NCI-H1417 (cell line): ENCODE measurements at regions not wholly inside any gene's neighbourhood (a gene's known extent, or its start where the extent isn't known, plus 50 kb on each side); places are given as distances from the start of the nearest gene placed in this dataset.
A peak's percentile ranks its signal among the peaks of the same experiment; 100 is the strongest.
"Not testable (repeated sequence)": the region's sequence is repeated elsewhere in the genome, so short reads cannot be mapped to it uniquely, and the experiment has no call there.

Experiments used
- DNase-seq, 3 experiments: peaks; one replicate each; lab custom pipeline; 2025; lab: John Stamatoyannopoulos, UW

DNA sequence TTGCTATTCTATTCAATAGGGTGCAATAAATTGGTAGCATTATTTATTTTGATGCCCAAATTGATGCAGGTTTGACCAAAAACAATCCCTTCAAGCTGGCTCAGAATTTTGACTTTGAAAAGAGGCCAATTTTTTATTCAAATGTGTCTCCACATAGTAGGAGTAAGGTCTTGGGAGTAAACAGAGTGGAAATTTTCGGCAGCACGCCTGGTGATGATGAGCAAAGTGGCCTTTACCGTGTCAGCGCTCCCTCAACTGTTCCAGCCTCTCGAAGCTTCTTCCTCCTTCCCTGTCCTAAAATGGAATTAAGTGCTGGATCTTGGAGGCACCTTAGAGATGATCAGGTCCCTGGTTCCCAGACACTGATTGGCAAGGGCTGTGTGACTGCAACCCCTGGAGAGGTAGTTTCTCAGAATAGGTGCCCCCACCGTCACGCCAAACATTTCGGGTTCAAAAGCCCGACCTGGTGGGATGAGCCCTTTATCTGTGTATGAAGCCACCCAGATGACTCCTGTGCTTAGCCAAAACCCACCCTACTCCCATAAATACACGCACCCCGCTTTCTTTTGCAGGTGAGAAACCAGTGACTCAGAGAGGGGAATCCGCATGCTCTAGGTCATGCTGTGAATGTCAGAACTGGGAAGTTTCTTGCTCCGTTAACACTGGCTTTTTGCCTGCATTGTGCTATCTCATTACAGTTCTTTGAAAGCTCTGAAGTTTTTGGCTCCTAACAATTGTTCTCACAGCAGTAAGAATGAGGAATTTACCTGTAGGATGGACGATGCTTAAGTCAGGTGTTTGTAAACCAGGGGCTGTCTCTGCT is 89.1 kb downstream of the CRYGS start:
- no peak for DNase-seq

DNA sequence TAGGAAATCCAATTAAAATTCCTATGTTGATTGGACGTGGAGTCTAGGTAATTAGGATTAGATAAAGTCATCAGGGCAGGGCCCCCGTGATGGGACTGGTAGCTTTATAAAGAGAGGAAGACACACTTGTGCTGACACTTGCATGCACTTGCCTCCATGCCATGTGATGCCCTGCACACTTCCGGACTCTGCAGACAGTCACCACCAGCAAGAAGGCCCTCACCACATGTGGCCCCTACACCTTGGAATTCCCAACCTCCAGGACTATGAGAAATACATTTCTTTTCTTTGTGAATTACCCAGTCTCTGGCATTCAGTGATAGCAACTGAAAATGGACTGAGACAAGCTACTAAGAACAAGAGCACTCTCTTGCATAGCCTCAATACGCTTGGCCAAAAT is 90.6 kb downstream of the CRYGS start:
- no peak for DNase-seq

DNA sequence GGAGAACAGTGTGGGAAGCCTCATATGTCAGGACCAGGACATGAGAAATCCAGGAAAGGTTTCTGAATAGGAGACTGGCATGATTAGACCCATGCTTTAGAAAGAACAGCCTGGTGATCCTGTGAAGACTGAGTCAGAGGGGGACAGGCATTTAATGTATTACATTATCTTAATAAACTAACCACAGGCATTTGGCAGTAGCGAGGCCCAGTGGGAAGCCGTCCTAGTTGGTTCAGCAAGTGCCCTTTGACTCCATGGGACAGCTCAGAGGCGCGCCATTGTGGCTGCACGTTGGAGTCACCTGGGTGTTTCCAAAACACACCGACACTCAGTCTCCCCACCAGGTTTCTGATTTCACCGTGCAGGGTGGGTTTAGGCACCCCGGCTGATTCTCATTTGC is 90.5 kb upstream of the DGKG start:
- no peak for DNase-seq

DNA sequence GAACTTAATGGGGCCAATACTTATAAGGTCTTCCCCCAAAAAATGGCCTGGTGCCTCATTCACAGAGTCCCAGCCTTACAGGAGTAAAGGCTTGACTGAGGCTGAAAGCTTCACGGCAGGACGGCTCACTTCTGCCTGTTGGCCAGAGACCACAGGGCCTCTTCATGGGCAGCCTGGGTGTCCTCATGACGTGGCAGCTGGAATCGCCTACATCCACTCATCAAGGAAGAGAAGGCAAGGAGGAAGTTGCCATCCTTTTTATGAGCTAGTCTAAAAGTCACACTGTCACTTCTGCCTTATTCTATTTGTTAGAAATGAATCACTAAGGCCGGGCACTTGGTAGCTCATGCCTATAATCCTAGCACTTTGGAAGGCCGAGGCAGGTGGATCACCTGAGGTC is 89.3 kb upstream of the DGKG start:
- DNase-seq, result no peak

DNA sequence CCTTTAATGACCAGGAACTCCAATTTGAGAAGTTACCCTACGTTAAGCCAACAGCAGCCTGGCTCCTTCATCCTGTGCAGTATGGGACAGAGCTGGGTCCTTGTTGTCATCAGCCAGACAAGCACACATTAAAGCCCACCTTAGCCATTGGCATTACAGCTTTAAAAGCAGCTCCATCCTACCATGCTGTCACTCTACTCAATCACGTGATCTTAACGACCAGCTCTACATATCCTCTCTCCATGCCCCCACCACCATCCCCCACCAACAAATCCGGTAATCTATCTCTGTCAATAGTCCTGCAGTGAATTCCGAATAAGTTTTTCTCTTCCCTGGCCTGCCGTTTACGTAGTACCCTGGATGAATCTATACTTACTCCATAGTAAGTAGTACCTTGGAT is 82.9 kb upstream of the DGKG start:
- no peak for DNase-seq

DNA sequence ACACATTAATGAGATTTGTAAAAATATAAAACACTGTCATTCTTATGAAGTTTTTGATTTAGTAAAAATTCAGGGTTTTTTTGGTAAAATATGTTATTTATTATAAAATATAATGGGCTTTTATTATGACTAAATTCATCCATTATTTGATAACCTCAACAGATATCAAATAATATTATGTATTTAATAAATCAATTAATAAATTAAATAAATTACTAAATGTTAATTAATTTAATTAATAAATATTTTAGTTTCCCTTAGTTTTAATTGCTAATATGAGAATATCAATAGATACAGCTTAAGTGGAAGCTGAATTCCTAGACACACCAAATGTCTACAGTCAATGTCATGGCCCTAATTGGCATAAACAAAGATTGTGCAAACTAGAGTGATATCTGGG is 82.3 kb upstream of the DGKG start:
- DNase-seq, result no peak

DNA sequence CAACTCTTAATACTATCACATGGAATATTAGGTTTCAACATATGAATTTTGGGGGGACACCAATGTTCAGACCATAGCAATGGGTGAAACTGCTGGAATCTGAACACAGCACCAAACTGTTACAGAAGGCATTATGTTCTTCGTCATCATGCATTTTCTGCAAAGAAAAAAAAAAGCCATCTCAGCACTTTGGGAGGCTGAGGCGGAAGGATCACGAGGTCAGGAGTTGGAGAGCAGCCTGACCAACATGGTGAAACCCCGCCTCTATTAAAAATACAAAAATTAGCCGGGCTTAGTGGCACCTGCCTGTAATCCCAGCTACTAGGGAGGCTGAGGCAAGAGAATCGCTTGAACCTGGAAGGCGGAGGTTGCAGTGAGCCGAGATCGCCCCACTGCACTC is 80.9 kb upstream of the DGKG start:
- DNase-seq, result not testable (repeated sequence)

DNA sequence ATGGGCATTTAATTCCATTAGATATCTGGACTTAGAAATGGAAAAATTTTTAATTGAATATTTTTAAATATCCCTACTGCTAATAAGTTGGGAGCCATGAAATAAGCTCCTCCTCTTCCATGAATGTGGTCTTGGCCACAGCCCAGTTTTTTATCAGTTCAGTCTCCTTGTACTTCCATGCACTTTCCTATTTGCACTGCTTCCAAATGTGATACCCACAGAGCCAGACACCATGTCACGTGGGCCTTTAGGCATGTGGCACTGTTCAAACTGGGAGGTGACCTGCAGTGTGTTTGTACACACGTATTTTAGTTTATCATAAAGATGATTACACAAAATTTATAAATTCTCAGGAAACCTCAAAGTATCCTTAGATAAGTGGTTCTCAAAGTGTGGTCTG is 80.1 kb upstream of the DGKG start:
- no peak for DNase-seq

DNA sequence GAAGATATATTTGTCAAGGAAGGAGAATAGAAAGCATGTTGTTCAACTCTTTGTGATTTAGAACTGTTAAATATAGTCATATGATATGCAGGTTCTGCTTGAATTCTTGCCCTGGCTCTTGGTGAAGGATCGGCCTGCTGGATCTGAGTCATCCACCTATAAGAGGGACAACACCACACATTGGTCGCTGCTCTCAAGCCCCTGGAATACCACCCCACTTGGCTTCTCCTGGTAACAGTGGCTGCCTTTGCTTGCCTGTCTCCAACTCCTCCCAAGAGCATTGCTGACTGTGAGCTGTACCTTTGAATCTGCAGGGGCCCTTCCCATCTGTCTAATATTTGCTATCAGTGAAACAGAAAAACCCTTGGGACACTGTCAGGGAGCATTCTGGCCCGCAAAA is 78.9 kb upstream of the DGKG start:
- DNase-seq, result no peak

DNA sequence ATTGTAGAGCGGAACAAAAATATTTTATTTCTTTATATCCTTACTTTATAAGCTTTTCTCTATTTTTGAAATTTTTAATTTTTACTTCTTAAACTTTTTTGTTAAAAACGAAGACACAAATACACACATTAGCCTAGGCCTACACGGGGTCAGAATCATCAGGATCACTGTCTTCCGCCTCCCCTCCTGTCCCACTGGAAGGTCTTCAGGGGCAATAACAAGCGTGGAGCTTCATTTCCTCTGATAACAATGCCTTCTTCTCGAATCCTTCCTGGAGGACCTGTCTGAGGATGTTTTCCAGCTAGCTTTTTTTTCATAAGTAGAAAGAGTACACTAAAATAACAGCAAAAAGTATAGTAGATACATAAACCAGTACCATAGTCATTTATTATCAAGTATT is 77.7 kb upstream of the DGKG start:
- DNase-seq, result no peak

DNA sequence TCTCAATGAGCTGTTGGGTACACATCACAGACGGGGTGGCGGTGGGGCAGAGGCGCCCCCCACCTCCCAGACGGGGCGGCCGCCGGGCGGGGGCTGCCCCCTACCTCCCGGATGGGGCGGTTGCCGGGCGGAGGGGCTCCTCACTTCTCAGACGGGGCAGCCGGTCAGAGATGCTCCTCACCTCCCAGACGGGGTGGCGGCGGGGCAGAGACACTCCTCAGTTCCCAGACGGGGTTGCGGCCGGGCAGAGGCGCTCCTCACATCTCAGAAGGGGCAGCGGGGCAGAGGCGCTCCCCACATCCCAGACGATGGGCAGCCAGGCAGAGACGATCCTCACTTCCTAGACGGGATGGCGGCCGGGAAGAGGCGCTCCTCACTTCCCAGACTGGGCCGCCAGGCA is 73.3 kb upstream of the DGKG start:
- not testable (repeated sequence) for DNase-seq

DNA sequence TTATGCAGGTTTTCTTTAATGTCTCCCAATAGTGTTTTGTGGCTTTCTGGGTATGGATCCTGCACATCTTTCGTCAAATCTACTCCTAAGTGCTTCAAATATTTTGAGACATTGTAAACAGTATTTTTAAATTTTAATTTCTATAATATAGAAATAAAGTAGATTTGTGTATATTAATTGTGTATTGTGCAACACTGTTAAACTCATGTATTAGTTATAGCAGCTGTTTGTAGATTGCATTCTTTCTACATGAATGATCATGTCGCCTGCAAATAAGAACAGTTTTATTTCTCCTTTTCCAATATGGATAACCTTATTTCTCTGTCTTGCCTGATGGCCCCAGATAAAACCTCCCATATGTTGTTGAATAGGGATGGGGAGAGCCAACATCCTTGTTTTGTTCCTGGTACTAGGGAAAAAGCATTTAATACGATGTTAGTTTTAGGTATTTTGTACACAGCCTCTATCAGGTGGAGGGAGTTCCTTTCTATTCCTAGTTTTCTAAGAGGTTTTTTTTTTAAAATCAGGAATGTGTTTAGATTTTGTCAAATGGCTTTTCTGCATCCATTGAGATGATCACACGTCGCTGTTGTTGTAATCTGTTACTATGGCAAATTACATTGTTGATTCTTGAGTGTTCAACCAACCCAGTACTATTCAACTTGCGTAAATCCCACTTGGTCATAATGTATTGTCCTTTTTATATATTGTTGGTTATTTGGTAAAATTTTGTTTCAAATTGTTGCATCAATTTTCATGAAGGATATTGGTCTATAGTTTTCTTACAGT is 71.1 kb upstream of the DGKG start:
- no peak for DNase-seq

DNA sequence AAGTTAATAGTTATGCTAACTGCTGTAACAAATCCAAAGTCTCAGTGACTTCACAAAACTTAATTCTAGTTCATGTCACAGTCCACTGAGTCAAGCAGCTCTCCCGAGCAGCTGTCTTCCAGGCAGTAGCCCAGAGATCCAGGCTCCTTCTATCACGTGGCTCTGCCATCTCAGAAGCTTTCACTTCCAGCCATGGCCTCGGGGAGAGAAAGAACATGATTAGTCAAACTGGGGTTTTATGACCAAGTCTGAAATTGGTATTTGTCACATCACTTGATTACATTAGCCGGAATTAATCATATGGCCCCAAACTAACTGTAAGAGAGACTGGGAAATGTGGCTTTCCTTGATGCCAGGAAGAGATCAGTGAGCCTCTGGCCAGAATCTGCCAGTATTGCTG is 70.2 kb upstream of the DGKG start:
- DNase-seq, result no peak

DNA sequence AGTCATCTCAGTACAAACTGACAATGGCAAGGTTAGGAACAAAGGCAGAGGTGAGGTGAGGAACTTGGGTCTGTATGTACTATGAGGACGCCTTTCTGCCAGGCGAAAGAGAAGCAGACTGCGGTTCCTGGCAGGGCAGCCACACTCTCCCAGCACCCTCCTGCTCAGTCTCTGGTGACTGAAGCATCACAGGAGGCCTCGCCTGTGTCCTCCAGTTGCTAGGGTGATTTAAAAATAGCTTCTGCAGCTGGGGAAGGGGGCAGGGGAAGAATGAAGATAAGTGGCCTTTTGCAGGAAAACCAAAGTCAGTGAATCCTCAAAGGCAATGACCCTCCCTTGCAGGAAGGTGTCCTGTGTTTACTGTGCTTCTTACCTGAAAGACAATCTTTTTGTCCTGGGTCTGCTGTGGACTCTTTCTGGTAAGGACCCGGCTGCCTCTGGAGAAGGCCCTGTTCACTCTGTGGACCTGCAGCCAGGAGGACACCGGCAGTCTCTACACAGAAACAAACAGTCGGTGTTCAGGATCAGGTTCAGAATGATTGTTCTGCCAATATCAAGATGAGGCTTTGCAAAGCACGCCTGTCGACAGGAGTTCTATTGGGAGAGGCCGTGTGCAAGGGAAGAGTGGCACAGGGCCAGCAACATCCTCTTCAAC is 65.7 kb upstream of the DGKG start:
- peak; percentile 51 to 91 (median 77) for DNase-seq

DNA sequence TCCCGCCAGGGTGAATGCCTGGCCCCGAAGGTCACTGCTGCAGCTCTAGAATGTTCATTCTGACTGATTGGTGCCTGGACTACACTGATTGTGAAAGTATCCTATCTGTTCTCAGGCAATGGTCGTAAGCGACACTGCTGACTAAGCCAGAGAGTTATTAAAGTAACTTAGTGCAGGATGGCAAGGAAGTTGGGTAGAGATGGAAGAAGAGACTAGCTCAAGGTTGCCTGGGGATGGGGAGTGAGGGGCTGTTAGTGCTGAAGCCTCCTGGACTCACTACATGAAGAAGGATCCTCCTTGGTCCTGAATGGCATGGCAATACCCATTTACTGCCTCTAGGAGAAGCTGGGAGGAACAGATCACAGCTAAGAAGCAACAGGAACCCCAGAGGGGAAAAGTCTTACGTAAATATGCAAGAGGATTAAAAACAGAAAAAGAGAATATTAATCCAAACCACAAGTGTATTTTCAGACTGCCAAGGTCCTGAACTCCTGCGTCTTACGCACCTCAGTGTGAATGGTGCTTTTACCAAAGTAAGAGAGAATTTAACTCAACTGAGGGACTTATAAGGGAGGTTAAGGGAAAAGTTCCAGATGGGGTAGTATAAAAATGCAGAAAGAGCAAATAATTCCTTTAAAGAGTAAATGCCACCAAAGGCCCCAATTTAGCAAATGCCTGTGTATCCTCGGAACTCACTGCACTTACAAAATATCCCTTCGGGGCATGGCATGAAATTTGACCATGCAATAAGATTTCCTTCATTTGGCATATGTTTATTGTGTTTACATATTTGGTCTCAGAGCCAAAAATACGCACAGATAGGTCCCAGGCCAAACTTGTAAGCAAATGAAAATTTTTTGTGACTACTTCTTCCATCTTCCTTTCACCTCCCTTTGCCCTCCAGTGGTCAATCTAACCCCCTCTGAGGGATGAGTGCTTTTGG is 64.0 kb upstream of the DGKG start:
- peak in 1 of 3 experiments; percentile 8 for DNase-seq

DNA sequence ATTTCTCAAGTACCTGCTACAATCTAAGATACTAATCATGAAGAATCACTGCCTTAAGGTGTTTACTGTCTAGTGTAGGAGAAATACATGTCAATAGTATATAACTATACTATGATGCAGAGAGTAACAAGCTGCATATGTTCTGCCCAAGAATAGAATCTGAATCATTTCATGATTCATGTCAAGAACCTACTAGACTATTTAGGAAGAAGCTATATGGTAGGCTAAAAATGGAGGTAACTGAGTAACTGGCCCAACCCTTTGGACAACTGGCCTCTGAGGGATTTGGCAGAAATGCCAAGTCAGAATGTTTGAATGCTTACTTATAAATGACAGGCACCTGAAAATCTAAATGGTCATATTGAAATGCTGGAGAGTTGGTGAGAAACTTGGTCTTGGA is 59.9 kb upstream of the DGKG start:
- DNase-seq, result no peak

DNA sequence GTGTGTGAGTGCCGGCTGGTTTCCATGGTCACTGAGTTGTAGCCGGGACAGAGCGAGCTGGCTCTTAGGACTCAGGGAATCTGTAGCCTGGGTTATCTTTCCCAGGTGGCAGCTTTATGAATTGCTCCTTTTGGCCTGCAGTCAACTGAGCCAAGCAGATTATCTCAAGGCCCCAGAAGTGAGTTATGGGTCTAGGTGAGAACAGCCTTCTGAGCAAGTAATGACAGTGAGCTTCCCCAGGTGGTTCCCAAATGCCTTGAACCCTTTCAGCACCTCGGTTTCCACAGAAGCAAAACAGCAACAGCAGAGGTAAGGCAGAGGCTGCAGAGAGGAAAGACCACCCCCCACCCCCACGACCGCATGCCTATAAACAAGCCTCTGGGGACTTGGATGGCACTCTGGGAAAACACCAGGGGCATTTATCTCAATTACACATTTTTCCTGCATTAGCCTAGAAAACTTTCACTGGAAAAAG is 56.7 kb upstream of the DGKG start:
- peak in 1 of 3 experiments; percentile 14 for DNase-seq

DNA sequence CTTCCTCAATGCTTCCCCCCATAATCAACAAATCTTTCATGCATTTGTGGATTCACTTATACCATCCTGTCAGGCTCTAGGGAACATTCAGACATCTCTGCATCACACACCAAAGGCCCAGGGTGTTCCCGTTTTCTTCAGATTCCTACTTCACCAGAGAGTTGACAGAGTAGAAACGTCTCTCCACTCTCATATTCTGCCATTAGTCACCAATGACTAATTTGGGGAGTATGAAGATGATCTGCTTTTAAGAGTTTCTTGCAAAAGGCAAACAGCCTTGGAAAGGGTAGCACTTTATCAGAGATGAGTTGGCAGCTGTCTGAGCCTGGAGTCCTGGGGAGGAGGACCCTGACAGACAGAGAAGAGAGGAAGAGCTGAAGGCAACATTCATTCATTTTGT is 55.8 kb upstream of the DGKG start:
- DNase-seq, result no peak

DNA sequence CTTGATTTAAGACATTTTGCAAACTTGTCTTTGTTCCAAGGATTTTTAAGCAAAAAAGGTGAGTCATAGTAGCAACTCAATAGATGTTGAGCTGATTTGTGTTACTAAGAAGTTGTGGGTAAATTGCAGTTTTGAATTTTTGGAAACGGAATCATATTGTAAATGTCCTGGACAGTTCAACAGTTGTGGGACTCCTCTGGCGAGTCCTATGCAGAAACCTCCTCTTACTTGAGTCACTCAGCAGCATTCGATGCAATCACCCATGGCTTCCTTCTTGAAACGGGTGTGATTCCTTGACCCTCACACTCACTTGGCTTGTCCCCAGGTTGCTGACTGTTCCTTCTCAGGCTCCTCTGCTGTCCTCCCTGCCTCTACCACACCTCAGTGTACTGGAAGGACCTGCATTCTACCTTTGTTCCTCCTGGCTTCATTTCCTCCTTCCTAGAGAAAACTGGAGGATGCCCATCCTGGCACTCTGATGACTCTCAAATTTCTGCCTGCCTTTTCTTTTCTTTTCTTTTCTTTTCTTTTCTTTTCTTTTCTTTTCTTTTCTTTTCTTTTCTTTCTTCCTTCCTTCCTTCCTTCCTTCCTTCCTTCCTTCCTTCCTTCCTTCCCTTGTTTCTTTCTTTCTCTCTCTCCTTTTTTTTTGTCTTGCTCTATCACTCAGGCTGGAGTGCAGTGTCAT is 52.8 kb upstream of the DGKG start:
- DNase-seq, result peak in 2 of 3 experiments; percentile 14 to 52

DNA sequence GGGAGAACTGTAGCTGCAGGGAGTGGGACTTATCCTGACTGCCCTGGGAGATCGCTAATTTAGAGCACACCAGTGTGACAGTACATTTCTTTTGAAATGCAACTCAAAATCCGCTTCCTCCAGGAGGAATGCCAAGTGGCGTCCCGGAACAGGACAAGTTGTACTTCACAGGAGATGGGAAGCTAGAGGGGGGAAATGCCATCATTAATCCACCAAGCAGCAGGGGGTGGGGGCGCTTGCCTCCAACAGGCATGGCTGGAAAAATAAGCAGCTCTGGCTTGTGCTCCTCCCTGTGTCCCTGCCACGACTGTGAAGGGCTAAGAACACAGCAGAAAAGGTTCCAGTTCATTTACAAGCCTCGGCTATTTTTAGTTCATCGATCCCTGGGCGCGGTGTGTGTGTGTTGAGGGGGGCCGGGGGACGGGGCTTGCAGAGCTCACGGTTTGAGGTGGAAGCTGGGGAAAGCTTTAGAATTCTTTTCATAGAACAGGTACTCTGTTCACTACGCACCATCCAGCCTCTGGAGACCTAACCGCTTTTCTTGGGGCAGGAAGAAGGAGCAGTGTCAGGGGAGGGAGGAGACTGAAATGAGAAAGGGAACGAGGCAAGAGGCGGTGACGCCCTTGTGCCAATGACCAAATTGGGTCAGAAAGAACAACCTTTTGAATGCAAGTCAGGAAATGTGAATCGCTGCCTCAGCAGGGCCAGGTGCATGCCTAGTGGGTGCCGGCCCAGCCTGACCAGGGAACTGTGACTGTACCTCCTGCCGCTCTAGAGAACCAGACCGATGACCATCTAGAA is 51.8 kb upstream of the DGKG start:
- DNase-seq, result peak; percentile 82 to 95 (median 92)
